Kidney (tissue), 13 donors: ENCODE measurements at regions not wholly inside any gene's neighbourhood (a gene's known extent, or its start where the extent isn't known, plus 50 kb on each side); places are given as distances from the start of the nearest gene placed in this dataset.
A peak's percentile ranks its signal among the peaks of the same experiment; 100 is the strongest.

Experiments
- DNase-seq, 5 donors: peaks; one replicate each; pipeline ENCODE4 v3.0.0-alpha.2; 2013 to 2020
- FAIRE-seq: peaks from 2 replicates; lab custom pipeline; 2012; peaks lifted over from hg19 to GRCh38; lab: Jason Lieb, UNC
- H3K27ac ChIP-seq, 2 donors: one replicate each; pipeline ENCODE4 v1.7.0; 2013; ENCODE audit warnings: low read depth in 2 of 2, low read length in 2 of 2, inconsistent platforms in 1 of 2
- H3K27me3 ChIP-seq: one replicate; pipeline ENCODE4 v1.7.1; 2013; ENCODE audit warnings: low read length, inconsistent platforms; ENCODE audit not compliant: control insufficient read depth, insufficient read depth
- H3K36me3 ChIP-seq, 3 donors: one replicate each; pipeline versions ENCODE4 v1.7.0 to v1.7.1; 2013; ENCODE audit warnings: low read length in 3 of 3, control low read depth in 1 of 3, inconsistent platforms in 1 of 3; ENCODE audit not compliant: insufficient read depth in 3 of 3, control insufficient read depth in 2 of 3
- H3K4me1 ChIP-seq, 3 donors: one replicate each; pipeline versions ENCODE4 v1.7.0 to v1.7.1; 2013; ENCODE audit warnings: low read length in 3 of 3, inconsistent platforms in 1 of 3, low read depth in 1 of 3; ENCODE audit not compliant: control insufficient read depth in 2 of 3, insufficient read depth in 2 of 3
- H3K4me3 ChIP-seq, 3 donors: one replicate each; pipeline versions ENCODE4 v1.7.0 to v1.8.1; 2013; ENCODE audit warnings: low read length in 3 of 3, control low read depth in 1 of 3, inconsistent platforms in 1 of 3
- H3K9ac ChIP-seq, 3 donors: one replicate each; pipeline versions ENCODE4 v1.7.0 to v1.7.1; 2013; ENCODE audit warnings: low read length in 3 of 3, control low read depth in 1 of 3, inconsistent platforms in 1 of 3
- H3K9me3 ChIP-seq, 3 donors: one replicate each; pipeline versions ENCODE4 v1.7.0 to v1.7.1; 2013; ENCODE audit warnings: low read length in 3 of 3, control low read depth in 1 of 3, inconsistent platforms in 1 of 3; ENCODE audit not compliant: control insufficient read depth in 2 of 3, insufficient read depth in 1 of 3
- CTCF ChIP-seq: IDR thresholded peaks from 3 replicates; pipeline ENCODE4 v1.5.1; 2012; ENCODE audit warnings: mild to moderate bottlenecking, moderate library complexity, borderline replicate concordance; ENCODE audit not compliant: insufficient read depth; ENCODE audit errors: extremely low read depth
- intact Hi-C: fragments of 100-400 bp; cut with DNase I; formaldehyde crosslinking; loops from one replicate; pipeline ENCODE4 v1.11.1; 2022
- donor health status: control.
- donor health status: control.
- donor health status: control.
- donor health status: control.
- donor health status: control.
- donor health status: DM: yes; HTN: yes; CAD: no.
- donor health status: Normal renal cell carcinoma (clear cell type).

DNA sequence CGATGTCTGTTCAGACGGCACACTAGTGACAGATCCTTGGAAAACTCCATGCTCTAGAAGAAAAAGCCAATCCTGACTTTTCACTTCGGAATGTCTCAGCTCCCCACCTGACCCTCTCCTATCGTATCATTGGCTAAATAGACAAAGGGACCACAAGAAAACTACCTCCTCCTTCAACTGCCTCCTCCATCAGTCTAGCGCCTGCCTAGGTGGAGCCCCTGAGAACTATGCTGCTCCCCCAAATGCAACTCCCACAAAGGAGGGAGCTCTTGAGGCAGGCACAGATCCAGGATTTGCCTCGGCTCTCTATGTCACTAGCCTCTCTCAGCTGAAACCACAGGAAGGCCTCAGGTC lies 148.4 kb downstream of the TOMM20 start:
- FAIRE-seq (no peak), DNase-seq (no peak)
- no peak overlapping the region for H3K4me3 ChIP-seq
- H3K27me3 ChIP-seq = no peaks in the 10 kb centered on the region
- no peaks in the 10 kb centered on the region for H3K9me3 ChIP-seq
- TF ChIP-seq CTCF = no peak
- peaks cover 9 to 74% (median 55%) of the 10 kb centered on the region in 3 donors for H3K4me1 ChIP-seq
- no peaks in the 10 kb centered on the region for H3K36me3 ChIP-seq
- peak overlapping the region; percentile 89 to 90 for H3K27ac ChIP-seq
- H3K9ac ChIP-seq = peak overlapping the region in 2 of 3 donors; percentile 51 to 68
- intact Hi-C loops = loop anchor here (10.0 kb wide), 1 partner anchor 365 kb away; the partner anchor contains the start of gene IRF2BP2

DNA sequence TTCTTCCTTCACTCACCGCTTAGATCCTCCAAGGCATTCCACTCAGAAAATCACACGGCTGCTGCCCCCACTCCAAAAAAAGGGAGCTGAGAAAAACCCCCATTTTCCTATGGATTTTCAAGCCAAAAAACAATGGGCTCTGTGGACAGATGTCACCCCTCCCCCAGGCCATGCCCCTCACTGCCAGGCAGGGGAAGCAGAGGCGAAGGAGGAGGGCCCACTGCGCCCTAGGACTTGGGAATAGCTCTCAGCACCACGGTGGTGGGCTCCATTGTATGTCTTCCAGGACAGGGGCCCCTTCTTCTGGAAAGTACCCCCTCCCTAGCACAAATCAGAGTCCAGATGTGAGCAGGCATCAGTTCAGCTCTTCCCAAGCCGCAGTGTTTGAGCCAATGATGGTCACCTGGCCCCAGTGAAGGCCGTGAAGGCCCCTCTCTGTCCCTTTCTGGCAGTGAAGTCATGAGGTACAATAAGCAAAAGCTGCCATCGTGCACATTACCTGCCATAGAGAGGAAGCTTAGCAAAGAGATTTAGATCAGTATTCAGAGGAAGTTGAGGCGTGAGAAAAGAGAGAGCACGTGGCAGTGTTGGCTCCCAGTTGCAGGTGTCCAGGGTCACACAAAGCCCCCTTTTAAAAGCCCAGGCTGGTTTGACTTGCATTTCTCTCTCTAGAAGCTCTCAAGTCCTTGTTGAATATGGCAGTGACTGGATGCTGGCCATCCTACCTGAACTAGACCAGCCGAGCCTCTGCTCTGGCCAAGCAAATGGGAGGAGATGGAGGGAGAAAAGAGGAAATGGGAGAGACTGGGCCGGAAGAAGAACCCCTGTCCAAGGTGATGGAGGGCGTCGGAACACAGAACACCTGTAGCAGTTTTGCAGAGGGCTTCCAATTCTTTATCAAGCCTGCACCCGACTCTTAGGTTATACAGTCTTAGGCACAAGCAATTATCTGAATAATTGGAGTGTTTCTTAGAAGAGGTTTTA lies 149.0 kb downstream of the TOMM20 start:
- TF ChIP-seq CTCF = no peak
- Histone ChIP-seq H3K27ac (peak overlapping the region; percentile 89 to 90), H3K27me3 (no peaks in the 10 kb centered on the region), H3K36me3 (no peaks in the 10 kb centered on the region), H3K9me3 (no peaks in the 10 kb centered on the region), H3K4me3 (no peak overlapping the region), H3K9ac (peak overlapping the region in 2 of 3 donors; percentile 20), H3K4me1 (peaks cover 9 to 73% (median 50%) of the 10 kb centered on the region in 3 donors)
- FAIRE-seq (no peak), DNase-seq (peak in 1 of 5 donors; percentile 43)
- intact Hi-C loops = loop anchor here (10.0 kb wide), 2 partner anchors 95 to 365 kb away; partner anchors contain the start of gene IRF2BP2

DNA sequence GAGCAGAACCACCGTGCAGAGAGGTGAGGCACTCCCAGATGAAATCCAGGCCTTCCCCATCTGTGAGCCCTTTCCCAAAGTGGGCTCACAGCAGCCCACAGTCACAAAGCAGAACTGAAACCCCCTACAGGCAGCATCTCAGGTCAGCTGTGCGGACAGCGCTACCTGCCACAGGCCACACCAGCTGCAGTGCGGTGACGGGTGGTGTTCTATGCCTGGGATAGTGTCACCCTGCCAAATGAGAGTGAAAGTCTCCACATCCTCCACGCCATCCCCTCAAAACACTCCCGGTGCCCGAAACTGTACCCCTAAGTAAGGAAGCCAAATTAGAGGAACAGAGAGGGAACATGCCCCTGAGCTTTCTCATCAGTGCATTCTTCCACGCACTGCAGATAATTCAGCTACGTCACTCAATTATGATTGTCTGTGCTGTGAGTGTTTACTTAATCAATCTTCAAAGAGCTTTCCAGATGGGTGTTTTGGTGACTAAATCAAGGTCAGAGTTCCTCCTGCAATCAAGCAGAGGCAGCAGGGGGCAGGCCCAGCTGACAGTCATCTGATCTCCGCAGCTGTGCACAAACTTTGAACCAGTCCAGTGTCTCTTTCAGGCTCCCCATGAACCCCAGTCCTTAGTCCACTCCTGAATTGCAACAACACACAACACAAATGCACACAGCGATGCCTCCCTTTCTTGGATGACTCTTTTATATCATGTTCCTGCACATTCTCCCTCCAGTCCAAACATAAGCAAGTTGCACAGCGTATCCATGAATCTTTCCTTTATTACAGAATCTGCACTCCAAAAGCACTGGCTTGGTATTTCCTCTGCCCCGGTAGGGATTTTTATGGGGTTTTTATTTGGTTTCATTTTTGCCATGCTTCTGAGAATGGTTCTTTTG lies 150.0 kb downstream of the TOMM20 start:
- FAIRE-seq (no peak), DNase-seq (peak in 2 of 5 donors; percentile 59 to 60)
- Histone ChIP-seq H3K27me3 (no peaks in the 10 kb centered on the region), H3K9me3 (no peaks in the 10 kb centered on the region), H3K4me1 (peaks cover 14 to 73% (median 44%) of the 10 kb centered on the region in 3 donors), H3K9ac (peak overlapping the region in 2 of 3 donors; percentile 10 to 26), H3K36me3 (no peaks in the 10 kb centered on the region), H3K4me3 (no peak overlapping the region), H3K27ac (peak overlapping the region; percentile 89 to 90)
- intact Hi-C loops = loop anchor here (10.0 kb wide), 1 partner anchor 96 kb away; no protein-coding TSS in a partner anchor
- TF ChIP-seq CTCF = peak; percentile 6
